HG03103 (cell line): ENCODE measurements at regions not wholly inside any gene's neighbourhood (a gene's known extent, or its start where the extent isn't known, plus 50 kb on each side); places are given as distances from the start of the nearest gene placed in this dataset.

Source experiments
- ATAC-seq: cut with Tn5 transposase; IDR thresholded peaks from one replicate; pipeline ENCODE4 v1.9.1; 2021; ENCODE audit warnings: low read depth; ENCODE audit not compliant: unreplicated experiment

GRCh38 chr4:183843248-183843671 is 61.8 kb upstream of the STOX2 start:
- ATAC-seq = no peak

GRCh38 chr4:183846951-183847350 is 58.2 kb upstream of the STOX2 start:
- no peak for ATAC-seq

GRCh38 chr4:183848805-183849204 is 56.3 kb upstream of the STOX2 start:
- ATAC-seq = no peak

GRCh38 chr4:183852910-183853547 is 52.1 kb upstream of the STOX2 start:
- ATAC-seq = no peak

- no peak for ATAC-seq
These were observed 51.6 kb upstream of the STOX2 start for GRCh38 chr4:183853548-183853940.
